CD4-positive, CD25-positive, alpha-beta regulatory T cell (primary cell): ENCODE measurements at regions not wholly inside any gene's neighbourhood (a gene's known extent, or its start where the extent isn't known, plus 50 kb on each side); places are given as distances from the start of the nearest gene placed in this dataset.

Experiments
- ATAC-seq, 2 donors: fragments of 150-1000 bp; cut with Tn5 transposase; one replicate each; pipeline ENCODE4 v1.10.0; 2021; ENCODE audit warnings: low read depth in 2 of 2, moderate number of reproducible peaks in 2 of 2, moderate library complexity in 1 of 2
- DNase-seq, 3 donors: peaks; one replicate each; pipeline versions ENCODE4 v3.0.0 to v3.0.0-alpha.2; 2012 to 2022; ENCODE audit warnings: mixed read lengths in 1 of 3
- H3K27ac ChIP-seq: one replicate; pipeline ENCODE4 v1.7.0; 2013; ENCODE audit warnings: mild to moderate bottlenecking, low read length; ENCODE audit not compliant: insufficient read depth, poor library complexity, severe bottlenecking
- H3K27me3 ChIP-seq: one replicate; pipeline ENCODE4 v1.7.0; 2013; ENCODE audit warnings: low read length; ENCODE audit not compliant: control insufficient read depth, insufficient read depth
- H3K36me3 ChIP-seq: one replicate; pipeline ENCODE4 v1.7.0; 2013; ENCODE audit warnings: mild to moderate bottlenecking, low read length, moderate library complexity; ENCODE audit not compliant: control insufficient read depth, insufficient read depth
- H3K4me1 ChIP-seq: 2 replicates; pipeline ENCODE4 v1.7.0; 2013; ENCODE audit warnings: mild to moderate bottlenecking, low read length; ENCODE audit not compliant: insufficient read depth, control insufficient read depth, poor library complexity, severe bottlenecking
- H3K4me3 ChIP-seq: one replicate; pipeline ENCODE4 v1.7.0; 2013; ENCODE audit warnings: low read depth, mild to moderate bottlenecking, low read length, moderate library complexity
- H3K9me3 ChIP-seq, 2 experiments: 1 replicate in 1 of 2; 2 replicates in 1 of 2; pipeline ENCODE4 v1.7.0; 2013; ENCODE audit warnings: low read length in 2 of 2, mild to moderate bottlenecking in 1 of 2, moderate library complexity in 1 of 2; ENCODE audit not compliant: control insufficient read depth in 2 of 2
- H3K27ac Mint-ChIP-seq, 3 donors: one replicate each; pipeline ENCODE4 v1.8.0; 2020 to 2022; ENCODE audit warnings: mild to moderate bottlenecking in 3 of 3, mixed read lengths in 3 of 3, moderate library complexity in 2 of 3
- H3K27me3 Mint-ChIP-seq: one replicate; pipeline ENCODE4 v1.8.0; 2022; ENCODE audit warnings: mild to moderate bottlenecking, mixed read lengths
- H3K36me3 Mint-ChIP-seq: one replicate; pipeline ENCODE4 v1.8.0; 2020; ENCODE audit warnings: mixed read lengths
- H3K4me1 Mint-ChIP-seq, 4 donors: one replicate each; pipeline ENCODE4 v1.8.0; 2020 to 2022; ENCODE audit warnings: mixed read lengths in 4 of 4, mild to moderate bottlenecking in 1 of 4
- H3K4me3 Mint-ChIP-seq, 4 donors: one replicate each; pipeline ENCODE4 v1.8.0; 2020 to 2022; ENCODE audit warnings: mild to moderate bottlenecking in 4 of 4, mixed read lengths in 4 of 4, moderate library complexity in 3 of 4
- H3K9me3 Mint-ChIP-seq, 7 donors: one replicate each; pipeline ENCODE4 v1.8.0; 2020 to 2022; ENCODE audit warnings: mixed read lengths in 7 of 7, mild to moderate bottlenecking in 3 of 7, moderate library complexity in 2 of 7

GRCh38 chr10:128534686-128535085, 408.5 kb upstream of the MKI67 start:
- H3K4me3 Mint-ChIP-seq = no peak overlapping the region
- DNase-seq = no peak
- no peaks in the 10 kb centered on the region for H3K4me1 Mint-ChIP-seq
- no peak overlapping the region for H3K27ac ChIP-seq
- H3K27me3 ChIP-seq = peaks cover 13% of the 10 kb centered on the region
- H3K27ac Mint-ChIP-seq = no peak overlapping the region
- ATAC-seq = no peak
- H3K36me3 ChIP-seq = no peaks in the 10 kb centered on the region
- no peaks in the 10 kb centered on the region for H3K4me1 ChIP-seq
- H3K27me3 Mint-ChIP-seq = peaks cover 55% of the 10 kb centered on the region
- H3K9me3 ChIP-seq = no peaks in the 10 kb centered on the region
- peaks cover 0 to 2% (median 0%) of the 10 kb centered on the region in 7 donors for H3K9me3 Mint-ChIP-seq
- H3K4me3 ChIP-seq = no peak overlapping the region
- no peaks in the 10 kb centered on the region for H3K36me3 Mint-ChIP-seq

DNA sequence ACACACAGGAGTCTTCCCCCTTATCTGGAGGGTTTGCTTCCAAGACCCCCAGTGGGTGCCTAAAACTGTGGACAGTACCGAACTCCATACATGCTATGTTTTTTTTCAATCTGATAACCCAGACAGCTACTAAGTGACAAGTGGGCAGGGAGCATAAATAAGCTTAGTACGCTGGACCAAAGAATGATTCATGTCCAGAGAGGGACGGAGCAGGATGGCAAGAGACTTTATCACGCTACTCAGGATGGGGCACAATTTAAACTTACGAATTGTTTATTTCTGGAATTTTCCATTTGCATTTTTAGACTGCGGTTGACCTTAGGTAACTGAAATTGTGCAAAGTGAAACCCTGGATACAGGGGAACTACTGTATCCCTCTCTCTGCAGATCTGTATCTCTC, 410.0 kb upstream of the MKI67 start:
- peaks cover 0 to 2% (median 0%) of the 10 kb centered on the region in 7 donors for H3K9me3 Mint-ChIP-seq
- Histone ChIP-seq H3K27me3 (peaks cover 15% of the 10 kb centered on the region), H3K9me3 (no peaks in the 10 kb centered on the region), H3K4me3 (no peak overlapping the region), H3K27ac (no peak overlapping the region), H3K36me3 (no peaks in the 10 kb centered on the region), H3K4me1 (no peaks in the 10 kb centered on the region)
- H3K4me3 Mint-ChIP-seq = no peak overlapping the region
- ATAC-seq = no peak
- H3K27me3 Mint-ChIP-seq = peaks cover 66% of the 10 kb centered on the region
- no peak for DNase-seq
- no peaks in the 10 kb centered on the region for H3K4me1 Mint-ChIP-seq
- no peak overlapping the region for H3K27ac Mint-ChIP-seq
- no peaks in the 10 kb centered on the region for H3K36me3 Mint-ChIP-seq

GRCh38 chr10:128537834-128538330, 411.7 kb upstream of the MKI67 start:
- no peaks in the 10 kb centered on the region for H3K36me3 Mint-ChIP-seq
- H3K4me1 Mint-ChIP-seq = no peaks in the 10 kb centered on the region
- Histone ChIP-seq H3K4me3 (no peak overlapping the region), H3K27ac (no peak overlapping the region), H3K9me3 (no peaks in the 10 kb centered on the region), H3K4me1 (no peaks in the 10 kb centered on the region), H3K36me3 (no peaks in the 10 kb centered on the region), H3K27me3 (peaks cover 15% of the 10 kb centered on the region)
- DNase-seq = no peak
- H3K4me3 Mint-ChIP-seq = no peak overlapping the region
- no peak for ATAC-seq
- H3K27me3 Mint-ChIP-seq = peaks cover 73% of the 10 kb centered on the region
- no peak overlapping the region for H3K27ac Mint-ChIP-seq
- H3K9me3 Mint-ChIP-seq = peaks cover 0 to 1% (median 0%) of the 10 kb centered on the region in 7 donors

DNA sequence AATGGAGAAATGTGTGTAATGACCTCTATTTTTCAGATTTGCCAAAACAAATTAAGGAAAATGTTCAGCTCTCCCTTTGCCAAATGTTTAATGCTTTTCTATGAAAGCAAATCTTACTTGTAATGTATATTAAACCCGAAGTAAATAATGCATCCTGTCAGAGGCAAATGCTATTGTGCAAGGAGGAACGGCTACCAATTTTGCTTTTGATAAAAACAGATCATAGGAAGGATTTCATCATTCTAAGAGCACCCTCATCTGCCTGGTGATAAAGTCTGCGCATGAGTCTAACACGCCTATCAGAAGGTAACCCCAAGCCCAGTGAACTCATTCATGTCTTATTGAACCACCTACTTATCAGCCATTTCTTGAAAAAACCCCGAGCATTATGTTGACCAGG, 412.4 kb upstream of the MKI67 start:
- ATAC-seq (no peak), DNase-seq (no peak)
- Histone ChIP-seq H3K27ac (no peak overlapping the region), H3K36me3 (no peaks in the 10 kb centered on the region), H3K9me3 (no peaks in the 10 kb centered on the region), H3K4me3 (no peak overlapping the region), H3K27me3 (peaks cover 15% of the 10 kb centered on the region), H3K4me1 (no peaks in the 10 kb centered on the region)
- Mint-ChIP-seq H3K9me3 (no peaks in the 10 kb centered on the region), H3K27ac (no peak overlapping the region), H3K4me1 (no peaks in the 10 kb centered on the region), H3K4me3 (no peak overlapping the region), H3K36me3 (no peaks in the 10 kb centered on the region), H3K27me3 (peaks cover 70% of the 10 kb centered on the region)

GRCh38 chr10:128539510-128540127, 413.4 kb upstream of the MKI67 start:
- DNase-seq (no peak), ATAC-seq (no peak)
- Histone ChIP-seq H3K27me3 (peaks cover 15% of the 10 kb centered on the region), H3K36me3 (no peaks in the 10 kb centered on the region), H3K4me1 (no peaks in the 10 kb centered on the region), H3K27ac (no peak overlapping the region), H3K9me3 (no peaks in the 10 kb centered on the region), H3K4me3 (no peak overlapping the region)
- Mint-ChIP-seq H3K36me3 (no peaks in the 10 kb centered on the region), H3K4me1 (no peaks in the 10 kb centered on the region), H3K27me3 (peaks cover 67% of the 10 kb centered on the region), H3K4me3 (no peak overlapping the region), H3K9me3 (no peaks in the 10 kb centered on the region), H3K27ac (no peak overlapping the region)

- Mint-ChIP-seq H3K36me3 (no peaks in the 10 kb centered on the region), H3K9me3 (no peaks in the 10 kb centered on the region), H3K27ac (no peak overlapping the region), H3K4me3 (no peak overlapping the region), H3K27me3 (peaks cover 63% of the 10 kb centered on the region), H3K4me1 (no peaks in the 10 kb centered on the region)
- DNase-seq = no peak
- no peak overlapping the region for H3K4me3 ChIP-seq
- H3K36me3 ChIP-seq = no peaks in the 10 kb centered on the region
- H3K4me1 ChIP-seq = no peaks in the 10 kb centered on the region
- no peaks in the 10 kb centered on the region for H3K9me3 ChIP-seq
- H3K27ac ChIP-seq = no peak overlapping the region
- ATAC-seq = no peak
- H3K27me3 ChIP-seq = peaks cover 15% of the 10 kb centered on the region
Measured at GRCh38 chr10:128540128-128540762, 414.0 kb upstream of the MKI67 start.

DNA sequence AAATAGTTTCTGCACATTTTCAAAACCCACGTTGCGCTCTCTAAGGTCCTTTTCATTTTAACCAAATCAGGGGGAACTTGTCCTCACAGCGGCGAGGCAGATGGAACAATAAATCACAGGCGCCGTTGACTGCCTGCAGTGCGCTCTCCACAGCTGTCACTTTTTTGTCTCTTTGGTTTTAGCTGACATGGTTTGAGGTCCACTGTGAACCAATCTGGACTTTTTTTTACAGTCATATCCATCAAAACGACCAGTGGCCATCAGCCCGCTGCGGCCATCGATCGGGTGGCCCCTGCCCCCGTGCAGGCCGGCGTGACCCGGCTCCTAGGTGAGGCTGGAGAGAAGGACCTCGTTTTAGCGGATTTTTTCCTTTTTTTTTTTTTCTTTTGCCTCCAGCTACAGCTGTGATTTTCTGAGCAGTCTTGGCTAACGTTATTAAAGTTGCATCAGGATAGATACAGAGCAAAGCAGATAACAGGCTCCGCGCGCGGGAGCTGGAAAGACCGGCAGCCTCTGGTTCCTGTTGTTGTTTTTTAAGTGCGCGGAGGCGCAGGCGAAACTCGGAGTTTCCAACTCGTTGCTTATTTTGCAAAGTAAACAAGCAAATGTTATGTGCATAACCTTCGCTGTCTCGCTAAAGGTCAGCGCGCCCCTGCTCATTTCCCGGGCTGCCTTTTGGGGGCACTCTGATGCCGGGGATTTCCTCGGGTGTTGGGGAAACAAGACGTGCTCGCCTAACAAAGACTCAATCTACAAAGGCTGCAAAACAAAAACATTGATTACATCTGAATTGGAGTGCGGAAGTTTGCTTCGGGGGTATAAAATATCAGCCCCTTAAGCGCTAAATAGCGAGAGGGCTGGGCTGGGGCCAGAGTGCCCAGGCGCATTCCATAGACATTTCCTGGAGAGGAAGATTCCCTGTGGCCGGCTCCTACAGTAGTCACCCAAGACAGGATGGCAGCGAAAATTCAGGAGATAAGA, 414.8 kb upstream of the MKI67 start:
- DNase-seq = no peak
- H3K4me3 Mint-ChIP-seq = no peak overlapping the region
- H3K27ac Mint-ChIP-seq = no peak overlapping the region
- H3K4me3 ChIP-seq = no peak overlapping the region
- H3K9me3 Mint-ChIP-seq = no peaks in the 10 kb centered on the region
- H3K27me3 Mint-ChIP-seq = peaks cover 55% of the 10 kb centered on the region
- no peaks in the 10 kb centered on the region for H3K9me3 ChIP-seq
- no peaks in the 10 kb centered on the region for H3K4me1 ChIP-seq
- no peak for ATAC-seq
- peaks cover 15% of the 10 kb centered on the region for H3K27me3 ChIP-seq
- no peaks in the 10 kb centered on the region for H3K36me3 Mint-ChIP-seq
- no peaks in the 10 kb centered on the region for H3K4me1 Mint-ChIP-seq
- H3K27ac ChIP-seq = no peak overlapping the region
- no peaks in the 10 kb centered on the region for H3K36me3 ChIP-seq
